ENCODE measurements at regions not wholly inside any gene's neighbourhood (a gene's known extent, or its start where the extent isn't known, plus 50 kb on each side); places are given as distances from the start of the nearest gene placed in this dataset.

DNA sequence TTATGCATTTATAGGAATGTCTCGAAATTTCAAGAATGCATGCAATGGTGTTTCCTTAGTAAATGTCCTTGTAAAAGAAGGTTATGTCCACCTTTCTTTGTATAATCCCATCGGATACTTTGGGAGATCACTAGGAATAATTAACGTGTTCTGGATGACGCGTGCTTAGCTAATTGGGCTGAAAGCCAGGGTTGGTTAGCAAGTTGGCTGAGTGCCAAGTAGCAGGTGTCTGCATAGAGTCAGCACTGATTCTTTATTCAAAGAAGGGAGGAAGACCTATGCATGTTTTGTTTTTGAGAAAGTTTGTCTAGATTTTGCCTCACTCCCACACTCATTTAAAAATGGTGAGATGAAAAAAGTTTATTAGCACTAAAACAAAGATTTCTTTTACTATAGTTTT, 144.6 kb downstream of the SOX3 start:
- no peaks in the 10 kb centered on the region for H4K20me1 ChIP-seq (ENCODE audit: insufficient read depth, poor library complexity, severe bottlenecking)
- no peak for DNase-seq (ENCODE audit: low spot score)
- no peak overlapping the region for H3K27ac ChIP-seq
- no peak overlapping the region for H2AFZ ChIP-seq
- H3K4me3 ChIP-seq, result no peak overlapping the region
- no peaks in the 10 kb centered on the region for H3K36me3 ChIP-seq (replicated peaks; ENCODE audit: insufficient read depth, low read depth)
- H3K9me2 ChIP-seq (replicated peaks; ENCODE audit: insufficient read depth), result no peaks in the 10 kb centered on the region
- H3K4me2 ChIP-seq, result no peak overlapping the region
- H3K79me2 ChIP-seq, result no peaks in the 10 kb centered on the region
- no peaks in the 10 kb centered on the region for H3K27me3 ChIP-seq
- no peaks in the 10 kb centered on the region for H3K9me3 ChIP-seq (ENCODE audit: low read depth)
- WGBS (ENCODE audit: low lambda C conversion rate, missing lambda C conversion rate), result 76% methylated on average over 5 of the region's 5 CpGs
- no peaks in the 10 kb centered on the region for H3K4me1 ChIP-seq (ENCODE audit: insufficient read depth)
- TF ChIP-seq, protein P1, sequence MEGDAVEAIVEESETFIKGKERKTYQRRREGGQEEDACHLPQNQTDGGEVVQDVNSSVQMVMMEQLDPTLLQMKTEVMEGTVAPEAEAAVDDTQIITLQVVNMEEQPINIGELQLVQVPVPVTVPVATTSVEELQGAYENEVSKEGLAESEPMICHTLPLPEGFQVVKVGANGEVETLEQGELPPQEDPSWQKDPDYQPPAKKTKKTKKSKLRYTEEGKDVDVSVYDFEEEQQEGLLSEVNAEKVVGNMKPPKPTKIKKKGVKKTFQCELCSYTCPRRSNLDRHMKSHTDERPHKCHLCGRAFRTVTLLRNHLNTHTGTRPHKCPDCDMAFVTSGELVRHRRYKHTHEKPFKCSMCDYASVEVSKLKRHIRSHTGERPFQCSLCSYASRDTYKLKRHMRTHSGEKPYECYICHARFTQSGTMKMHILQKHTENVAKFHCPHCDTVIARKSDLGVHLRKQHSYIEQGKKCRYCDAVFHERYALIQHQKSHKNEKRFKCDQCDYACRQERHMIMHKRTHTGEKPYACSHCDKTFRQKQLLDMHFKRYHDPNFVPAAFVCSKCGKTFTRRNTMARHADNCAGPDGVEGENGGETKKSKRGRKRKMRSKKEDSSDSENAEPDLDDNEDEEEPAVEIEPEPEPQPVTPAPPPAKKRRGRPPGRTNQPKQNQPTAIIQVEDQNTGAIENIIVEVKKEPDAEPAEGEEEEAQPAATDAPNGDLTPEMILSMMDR (IDR thresholded peaks at IDR 0.05; ENCODE audit: poor library complexity), result no peak
- TF ChIP-seq EZH2phosphoT487 (IDR thresholded peaks at IDR 0.05; ENCODE audit: low read depth, severe bottlenecking, unreplicated experiment) (no peak), EZH2 (IDR thresholded peaks at IDR 0.05; ENCODE audit: borderline replicate concordance) (no peak)

DNA sequence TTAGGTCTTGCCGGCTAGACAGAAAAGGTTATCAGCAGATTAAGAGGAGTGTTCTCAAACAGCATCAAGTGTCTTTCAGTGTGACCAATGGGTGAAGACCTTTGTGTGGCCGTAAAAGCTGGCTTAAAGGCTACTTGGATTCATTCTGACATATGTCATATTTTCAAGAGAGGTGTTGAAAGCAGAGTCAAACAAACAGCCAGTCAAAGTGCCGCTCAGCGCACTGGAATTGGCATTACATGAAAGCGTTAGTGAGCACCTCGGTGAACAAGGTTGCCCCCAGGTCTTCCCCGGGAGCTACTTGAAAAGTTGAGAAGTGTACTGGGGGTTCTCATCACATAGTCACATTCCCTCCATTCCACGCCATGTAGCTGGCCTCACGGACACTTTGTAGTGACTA, 148.9 kb downstream of the SOX3 start:
- H2AFZ ChIP-seq, result no peak overlapping the region
- H3K79me2 ChIP-seq, result no peaks in the 10 kb centered on the region
- no peaks in the 10 kb centered on the region for H3K4me1 ChIP-seq (ENCODE audit: insufficient read depth)
- H3K9me2 ChIP-seq (replicated peaks; ENCODE audit: insufficient read depth), result no peaks in the 10 kb centered on the region
- no peaks in the 10 kb centered on the region for H4K20me1 ChIP-seq (ENCODE audit: insufficient read depth, poor library complexity, severe bottlenecking)
- no peaks in the 10 kb centered on the region for H3K36me3 ChIP-seq (replicated peaks; ENCODE audit: insufficient read depth, low read depth)
- TF ChIP-seq, protein P1 (IDR thresholded peaks at IDR 0.05; ENCODE audit: poor library complexity), result no peak
- no peak for TF ChIP-seq EZH2 (IDR thresholded peaks at IDR 0.05; ENCODE audit: borderline replicate concordance)
- no peak for TF ChIP-seq EZH2phosphoT487 (IDR thresholded peaks at IDR 0.05; ENCODE audit: low read depth, severe bottlenecking, unreplicated experiment)
- H3K9me3 ChIP-seq (ENCODE audit: low read depth), result no peaks in the 10 kb centered on the region
- no peaks in the 10 kb centered on the region for H3K27me3 ChIP-seq
- H3K4me3 ChIP-seq, result no peak overlapping the region
- DNase-seq (ENCODE audit: low spot score), result no peak
- H3K4me2 ChIP-seq, result no peak overlapping the region
- WGBS (ENCODE audit: low lambda C conversion rate, missing lambda C conversion rate), result 64% methylated on average over 9 of the region's 9 CpGs
- H3K27ac ChIP-seq, result no peak overlapping the region

DNA sequence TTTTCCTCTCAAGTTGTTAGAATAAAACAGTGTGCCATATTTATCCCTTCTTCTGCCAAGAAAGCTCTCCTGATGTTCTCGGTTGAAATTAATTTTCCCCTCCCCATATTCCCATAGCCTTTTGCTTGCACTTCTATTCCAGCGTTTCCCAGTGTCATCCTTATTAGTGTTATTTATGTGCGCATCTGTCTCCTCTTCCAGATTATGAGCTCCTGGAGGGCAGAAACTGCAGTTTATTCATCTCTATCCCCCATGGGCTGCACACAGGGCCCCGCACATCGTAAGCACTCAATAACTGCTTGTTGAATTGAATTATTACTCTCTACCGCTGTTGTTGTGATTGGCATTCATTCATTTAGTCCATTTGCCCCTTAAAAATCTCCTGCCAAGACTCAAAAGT, 149.4 kb downstream of the SOX3 start:
- no peak overlapping the region for H3K4me2 ChIP-seq
- no peaks in the 10 kb centered on the region for H3K4me1 ChIP-seq (ENCODE audit: insufficient read depth)
- H2AFZ ChIP-seq, result no peak overlapping the region
- WGBS (ENCODE audit: low lambda C conversion rate, missing lambda C conversion rate), result 71% methylated on average over 6 of the region's 6 CpGs
- no peaks in the 10 kb centered on the region for H3K79me2 ChIP-seq
- H3K9me2 ChIP-seq (replicated peaks; ENCODE audit: insufficient read depth), result no peaks in the 10 kb centered on the region
- no peak for DNase-seq (ENCODE audit: low spot score)
- no peak overlapping the region for H3K4me3 ChIP-seq
- no peak overlapping the region for H3K27ac ChIP-seq
- no peaks in the 10 kb centered on the region for H4K20me1 ChIP-seq (ENCODE audit: insufficient read depth, poor library complexity, severe bottlenecking)
- no peaks in the 10 kb centered on the region for H3K9me3 ChIP-seq (ENCODE audit: low read depth)
- H3K36me3 ChIP-seq (replicated peaks; ENCODE audit: insufficient read depth, low read depth), result no peaks in the 10 kb centered on the region
- TF ChIP-seq, protein P1 (IDR thresholded peaks at IDR 0.05; ENCODE audit: poor library complexity), result no peak
- no peak for TF ChIP-seq EZH2 (IDR thresholded peaks at IDR 0.05; ENCODE audit: borderline replicate concordance)
- no peaks in the 10 kb centered on the region for H3K27me3 ChIP-seq
